Activated T-cell treated with anti-CD3 and anti-CD28 coated beads for 48 hours (primary cell): ENCODE measurements at regions not wholly inside any gene's neighbourhood (a gene's known extent, or its start where the extent isn't known, plus 50 kb on each side); places are given as distances from the start of the nearest gene placed in this dataset.
"Not testable (repeated sequence)": the region's sequence is repeated elsewhere in the genome, so short reads cannot be mapped to it uniquely, and the experiment has no call there.

Experiments used
- DNase-seq: peaks from one replicate; pipeline ENCODE4 v3.0.0-alpha.2; 2020; ENCODE audit warnings: low read depth

GRCh38 chr9:42239445-42240260, 56.2 kb downstream of the SPATA31A6 start:
- not testable (repeated sequence) for DNase-seq

DNA sequence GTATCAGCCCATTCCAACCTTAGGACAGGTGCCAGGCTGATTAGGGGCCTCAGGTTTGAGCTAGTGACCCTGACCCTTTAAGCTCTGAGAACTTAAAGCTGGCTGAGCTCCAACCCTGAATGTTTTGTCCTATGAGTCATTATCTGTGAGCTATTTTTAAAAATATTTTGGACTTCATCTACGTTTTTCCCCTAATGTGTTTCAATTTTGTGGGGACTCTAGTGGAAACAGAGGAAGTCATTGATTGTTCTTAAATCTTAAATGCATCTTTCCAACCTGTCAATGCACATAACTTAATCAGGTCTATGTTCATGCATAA, 56.8 kb downstream of the SPATA31A6 start:
- DNase-seq: not testable (repeated sequence)

DNA sequence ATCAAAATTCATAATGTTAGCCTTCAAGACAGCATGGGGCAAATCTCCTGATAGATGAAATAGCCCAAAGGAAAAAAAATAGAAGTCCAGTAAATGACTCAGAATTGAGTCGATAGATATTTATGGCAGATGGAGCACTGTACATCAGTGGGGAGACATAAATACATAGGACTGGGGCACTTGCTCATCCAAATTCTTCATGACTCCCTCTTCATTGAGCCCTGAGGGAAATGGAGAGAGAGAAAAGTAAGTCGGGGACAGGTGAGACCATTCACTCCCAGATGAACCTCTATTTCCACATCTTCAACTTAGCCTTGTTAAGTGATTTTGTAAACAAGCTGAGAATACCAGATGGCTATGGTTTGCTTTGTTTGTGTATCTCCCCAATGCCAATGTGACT, 59.8 kb downstream of the SPATA31A6 start:
- not testable (repeated sequence) for DNase-seq

DNA sequence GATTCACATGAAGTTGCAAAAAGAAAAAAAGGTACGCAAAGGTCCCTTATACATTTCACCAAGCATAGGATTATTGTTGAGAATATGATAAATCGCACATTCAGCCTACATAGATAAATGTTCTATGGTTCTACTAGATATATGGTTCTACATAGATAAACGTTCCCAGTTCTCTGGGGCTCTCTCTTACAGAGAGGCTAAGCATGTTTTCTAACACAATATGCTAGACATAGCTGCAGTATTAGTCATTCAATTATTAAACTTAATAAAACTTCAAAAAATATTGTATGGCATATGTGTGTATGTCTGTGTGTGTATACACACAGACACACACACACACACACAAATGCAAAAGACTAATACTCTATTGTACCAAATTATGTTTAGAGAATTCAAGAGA, 60.4 kb downstream of the SPATA31A6 start:
- not testable (repeated sequence) for DNase-seq

DNA sequence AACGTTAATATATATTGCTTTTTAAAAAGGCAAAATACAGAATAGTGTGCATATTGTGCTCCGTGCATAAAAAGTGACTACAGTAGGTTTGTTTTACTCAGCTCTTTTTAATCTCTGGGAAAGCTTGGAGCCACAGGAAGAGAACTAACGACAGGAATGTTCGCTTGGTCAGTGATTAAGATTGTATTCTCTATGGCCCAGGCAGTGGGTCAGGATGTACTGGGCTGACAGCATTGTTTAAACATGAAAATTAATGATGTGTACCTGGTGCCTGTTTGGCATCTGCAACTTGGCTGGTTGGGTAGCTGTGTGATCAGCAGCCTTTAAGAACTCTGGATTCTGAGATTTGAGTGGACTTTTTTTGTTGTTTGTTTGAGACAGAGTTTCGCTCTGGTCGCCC, 85.3 kb downstream of the SPATA31A6 start:
- not testable (repeated sequence) for DNase-seq

DNA sequence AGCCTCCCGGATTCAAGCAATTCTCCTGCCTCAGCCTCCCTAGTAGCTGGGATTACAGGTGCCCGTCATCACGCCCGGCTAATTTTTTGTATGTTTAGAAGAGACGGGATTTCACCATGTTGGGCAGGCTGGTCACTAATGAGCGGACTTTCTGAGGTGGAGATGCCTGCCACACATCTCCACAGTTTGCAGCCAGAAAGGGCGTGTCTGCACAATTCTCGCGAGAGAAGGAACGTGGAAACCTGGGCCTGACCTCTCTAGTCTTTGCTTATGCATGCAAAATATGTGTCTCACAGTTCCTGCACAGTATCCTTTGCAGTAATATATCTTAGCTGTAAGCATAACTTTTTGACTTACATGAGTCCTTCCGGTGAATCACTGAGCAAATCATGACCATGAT, 85.7 kb downstream of the SPATA31A6 start:
- DNase-seq: not testable (repeated sequence)

- not testable (repeated sequence) for DNase-seq
These were observed 89.7 kb downstream of the SPATA31A6 start for GRCh38 chr9:42273191-42273590.

DNA sequence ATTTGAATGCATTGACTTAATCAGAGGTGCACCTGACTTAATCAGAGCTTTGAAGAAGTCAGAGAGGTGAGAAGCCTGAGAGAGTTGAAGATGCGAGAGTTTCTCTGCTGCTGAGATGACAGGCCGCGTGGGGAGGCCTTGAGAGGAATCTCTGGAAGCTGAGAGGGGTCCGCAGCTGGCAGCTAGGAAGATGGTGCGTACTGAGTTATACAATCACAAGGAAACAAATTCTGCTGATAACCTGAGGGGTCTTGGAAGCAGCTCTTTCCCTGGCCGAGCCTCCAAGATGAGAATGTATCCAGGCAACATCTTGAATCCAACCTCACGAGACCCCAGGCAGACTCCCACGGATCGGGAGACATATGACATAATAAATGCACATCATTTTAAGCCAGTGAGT, 91.7 kb downstream of the SPATA31A6 start:
- no peak for DNase-seq

DNA sequence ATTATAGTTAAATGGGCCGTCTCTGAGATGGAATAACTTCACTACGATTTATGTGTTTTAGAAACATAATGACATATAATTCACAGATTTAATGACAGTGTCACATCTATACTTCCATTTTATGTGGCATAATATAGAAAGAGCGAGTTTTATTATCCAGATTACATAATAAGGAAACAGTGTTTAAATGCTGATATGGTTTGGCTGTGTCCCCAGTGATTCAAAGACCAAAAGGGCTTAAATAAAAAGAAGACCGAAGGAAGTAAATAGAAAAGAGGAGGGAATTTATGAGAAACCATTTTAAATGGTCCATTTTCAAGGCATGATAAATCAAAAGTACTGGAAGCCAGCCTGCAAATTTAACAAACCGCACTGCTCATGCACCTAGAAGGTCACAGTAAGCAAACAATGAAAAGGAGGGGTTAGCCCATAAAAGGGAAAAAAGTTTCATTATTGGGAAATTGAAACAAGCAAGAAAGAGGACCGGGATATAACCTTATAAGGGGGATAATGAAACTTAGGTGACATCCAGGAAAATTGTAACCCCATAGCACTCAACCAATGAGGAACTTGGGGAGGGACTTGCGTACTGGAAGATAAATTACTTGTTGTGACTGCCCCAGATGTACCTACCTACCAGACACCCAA, 99.2 kb downstream of the SPATA31A6 start:
- not testable (repeated sequence) for DNase-seq

- not testable (repeated sequence) for DNase-seq
These were observed 99.7 kb downstream of the SPATA31A6 start for GRCh38 chr9:42283179-42283543.

DNA sequence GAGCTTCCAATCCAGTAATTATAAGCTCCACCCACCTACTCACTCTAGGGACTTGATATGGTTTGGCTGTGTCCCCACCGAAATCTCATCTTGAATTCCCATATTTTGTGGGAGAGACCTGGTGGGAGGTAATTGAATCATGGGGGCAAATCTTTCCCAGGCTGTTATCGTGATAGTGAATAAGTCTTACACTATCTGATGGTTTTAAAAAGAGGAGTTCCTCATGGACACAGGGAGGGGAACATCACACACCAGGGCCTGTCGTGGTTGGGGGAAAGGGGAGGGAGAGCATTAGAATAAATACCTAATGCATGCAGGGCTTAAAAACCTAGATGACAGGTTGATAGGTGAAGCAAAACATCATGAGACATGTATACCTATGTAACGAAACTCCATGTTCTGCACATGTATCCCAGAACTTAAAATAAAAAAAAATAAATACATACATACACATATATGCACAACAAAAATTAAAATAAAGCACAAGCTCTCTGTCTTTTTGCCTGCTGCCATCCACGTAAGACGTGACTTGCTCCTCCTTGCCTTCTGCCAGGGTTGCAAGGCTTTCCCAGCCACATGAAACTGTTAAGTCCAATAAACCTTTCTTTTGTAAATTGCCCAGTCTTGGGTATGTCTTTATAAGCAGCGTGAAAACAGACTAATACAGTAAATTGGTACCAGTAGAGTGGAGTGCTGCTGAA, 102.8 kb downstream of the SPATA31A6 start:
- not testable (repeated sequence) for DNase-seq

DNA sequence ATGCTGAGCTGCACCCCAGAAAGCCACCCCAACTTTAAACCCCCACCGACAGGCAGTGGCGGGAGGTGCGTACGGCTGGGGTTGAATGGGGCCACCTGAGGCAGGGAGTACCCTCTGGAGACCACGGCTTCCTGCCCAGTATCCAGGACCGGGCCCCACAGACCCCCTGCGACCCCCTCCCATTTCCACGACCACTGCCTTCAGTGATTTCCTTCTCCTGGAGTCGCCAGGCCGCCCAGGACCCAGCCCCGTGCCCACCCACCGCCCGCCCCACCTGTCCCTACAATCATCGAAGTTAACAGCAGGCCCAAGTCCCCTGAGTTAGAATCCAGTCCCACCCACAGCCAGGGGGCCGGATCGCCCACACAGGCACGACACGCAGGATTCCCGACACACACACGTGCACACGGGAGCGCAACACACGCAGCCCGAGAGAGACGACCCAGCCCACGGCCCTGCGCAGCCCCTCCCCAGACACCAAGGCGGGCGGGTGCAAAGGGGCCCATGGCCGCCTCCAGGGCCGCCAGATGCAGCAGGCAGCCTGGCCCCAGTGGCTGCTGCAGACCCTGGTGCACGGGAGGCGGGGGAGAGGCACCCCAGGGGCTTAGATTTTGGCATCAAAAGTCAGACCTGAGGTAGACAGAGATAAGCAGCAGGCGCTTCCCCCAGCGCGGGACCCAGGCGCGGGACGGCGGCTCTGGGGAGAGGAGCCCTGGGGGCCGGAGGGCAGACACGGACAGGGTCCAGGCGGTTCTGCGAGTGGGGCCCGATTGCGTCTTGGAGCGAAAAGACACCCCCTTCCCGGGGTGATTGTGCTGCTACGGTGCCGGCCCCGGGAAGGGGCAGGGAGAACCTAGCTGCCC, 104.8 kb downstream of the SPATA31A6 start:
- DNase-seq: not testable (repeated sequence)

- DNase-seq: not testable (repeated sequence)
These were observed 105.4 kb downstream of the SPATA31A6 start for GRCh38 chr9:42288865-42289229.

DNA sequence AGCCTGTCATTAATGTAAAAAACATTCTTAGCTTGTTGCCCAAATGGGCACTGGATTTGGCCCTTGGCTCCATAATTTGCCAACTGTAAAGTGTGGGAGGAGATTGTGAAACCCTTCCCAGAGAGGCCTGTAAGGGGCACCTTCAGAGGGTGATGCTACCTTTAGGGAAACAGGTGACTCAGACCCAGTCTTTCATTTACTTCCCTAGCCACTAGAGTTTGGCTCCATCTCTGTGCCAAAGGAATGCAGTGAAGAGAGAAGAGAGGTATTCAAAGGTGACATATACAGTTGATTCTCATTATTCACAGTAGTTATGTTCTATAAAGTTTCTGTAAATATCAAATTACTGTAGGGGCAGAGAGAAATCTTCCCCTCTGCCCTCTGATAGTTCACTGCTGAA, 116.7 kb downstream of the SPATA31A6 start:
- DNase-seq: not testable (repeated sequence)

- DNase-seq: not testable (repeated sequence)
These were observed 123.2 kb downstream of the SPATA31A6 start for GRCh38 chr9:42306625-42307024.

GRCh38 chr9:42307449-42307848, 124.0 kb downstream of the SPATA31A6 start:
- not testable (repeated sequence) for DNase-seq

- not testable (repeated sequence) for DNase-seq
These were observed 127.5 kb downstream of the SPATA31A6 start for GRCh38 chr9:42310972-42311371.

GRCh38 chr9:42316026-42316425, 132.6 kb downstream of the SPATA31A6 start:
- not testable (repeated sequence) for DNase-seq

DNA sequence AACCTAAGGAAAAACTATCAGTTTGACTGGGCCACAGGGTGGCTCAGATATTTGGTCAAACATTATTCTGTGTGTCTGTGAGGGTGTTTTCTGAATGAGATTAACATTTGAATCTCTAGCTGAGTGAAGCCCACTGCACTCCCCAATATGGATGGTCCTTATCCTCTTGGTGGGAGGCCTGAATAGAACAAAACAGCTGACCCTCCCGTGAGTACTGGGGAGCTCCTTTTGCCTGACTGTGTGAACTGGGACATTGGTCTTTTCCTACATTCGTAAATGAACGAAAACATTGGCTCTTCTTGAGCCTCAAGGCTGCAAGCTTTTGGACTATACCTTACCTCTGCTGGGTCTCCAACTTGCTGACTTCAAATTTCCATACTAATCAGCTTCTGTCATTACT, 134.2 kb downstream of the SPATA31A6 start:
- not testable (repeated sequence) for DNase-seq

- DNase-seq: not testable (repeated sequence)
These were observed 139.8 kb downstream of the SPATA31A6 start for GRCh38 chr9:42323084-42323809.

GRCh38 chr9:42325142-42325541, 141.7 kb downstream of the SPATA31A6 start:
- DNase-seq: not testable (repeated sequence)
